ENCODE measurements at regions not wholly inside any gene's neighbourhood (a gene's known extent, or its start where the extent isn't known, plus 50 kb on each side); places are given as distances from the start of the nearest gene placed in this dataset.

GRCh38 chr14:65190312-65190711 is 88.0 kb upstream of the MAX start:
- TF ChIP-seq TAF1 (IDR thresholded peaks at IDR 0.05; ENCODE audit: borderline replicate concordance, insufficient read depth, low read length) (no peak), SIN3A (IDR thresholded peaks at IDR 0.05; ENCODE audit: borderline replicate concordance, insufficient read depth, low read length) (no peak), POLR2AphosphoS5 (IDR thresholded peaks at IDR 0.05; ENCODE audit: low read depth, low read length) (no peak), FOXP2 (optimal IDR thresholded peaks at IDR 0.05; ENCODE audit: borderline replicate concordance, extremely low read depth, extremely low read length, insufficient read depth) (no peak)
- TF ChIP-seq, protein P1, sequence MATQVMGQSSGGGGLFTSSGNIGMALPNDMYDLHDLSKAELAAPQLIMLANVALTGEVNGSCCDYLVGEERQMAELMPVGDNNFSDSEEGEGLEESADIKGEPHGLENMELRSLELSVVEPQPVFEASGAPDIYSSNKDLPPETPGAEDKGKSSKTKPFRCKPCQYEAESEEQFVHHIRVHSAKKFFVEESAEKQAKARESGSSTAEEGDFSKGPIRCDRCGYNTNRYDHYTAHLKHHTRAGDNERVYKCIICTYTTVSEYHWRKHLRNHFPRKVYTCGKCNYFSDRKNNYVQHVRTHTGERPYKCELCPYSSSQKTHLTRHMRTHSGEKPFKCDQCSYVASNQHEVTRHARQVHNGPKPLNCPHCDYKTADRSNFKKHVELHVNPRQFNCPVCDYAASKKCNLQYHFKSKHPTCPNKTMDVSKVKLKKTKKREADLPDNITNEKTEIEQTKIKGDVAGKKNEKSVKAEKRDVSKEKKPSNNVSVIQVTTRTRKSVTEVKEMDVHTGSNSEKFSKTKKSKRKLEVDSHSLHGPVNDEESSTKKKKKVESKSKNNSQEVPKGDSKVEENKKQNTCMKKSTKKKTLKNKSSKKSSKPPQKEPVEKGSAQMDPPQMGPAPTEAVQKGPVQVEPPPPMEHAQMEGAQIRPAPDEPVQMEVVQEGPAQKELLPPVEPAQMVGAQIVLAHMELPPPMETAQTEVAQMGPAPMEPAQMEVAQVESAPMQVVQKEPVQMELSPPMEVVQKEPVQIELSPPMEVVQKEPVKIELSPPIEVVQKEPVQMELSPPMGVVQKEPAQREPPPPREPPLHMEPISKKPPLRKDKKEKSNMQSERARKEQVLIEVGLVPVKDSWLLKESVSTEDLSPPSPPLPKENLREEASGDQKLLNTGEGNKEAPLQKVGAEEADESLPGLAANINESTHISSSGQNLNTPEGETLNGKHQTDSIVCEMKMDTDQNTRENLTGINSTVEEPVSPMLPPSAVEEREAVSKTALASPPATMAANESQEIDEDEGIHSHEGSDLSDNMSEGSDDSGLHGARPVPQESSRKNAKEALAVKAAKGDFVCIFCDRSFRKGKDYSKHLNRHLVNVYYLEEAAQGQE (IDR thresholded peaks at IDR 0.05; ENCODE audit: insufficient read depth in 1 of 2, low read depth in 2 of 2, low read length in 2 of 2) = no peak

DNA sequence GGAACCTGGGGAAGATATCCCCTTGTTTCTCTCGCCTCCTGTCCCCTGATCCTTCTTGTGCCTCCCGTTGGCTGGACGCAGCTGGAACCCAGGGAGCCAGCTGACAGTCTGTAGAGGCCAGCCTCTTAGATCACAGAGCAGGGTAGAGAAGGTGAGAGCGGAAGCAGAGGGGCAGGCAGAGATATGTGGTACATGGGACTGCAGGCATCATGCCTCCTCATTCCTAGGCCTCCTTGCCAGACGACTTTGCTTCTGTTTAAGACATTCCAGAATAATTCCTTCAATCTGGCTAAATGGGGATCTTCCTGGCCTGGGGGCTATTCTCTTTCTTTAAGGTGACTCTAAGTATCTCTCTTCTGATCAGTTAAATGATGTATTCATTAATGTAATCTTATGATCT is 89.4 kb upstream of the MAX start:
- TF ChIP-seq TAF1 (IDR thresholded peaks at IDR 0.05; ENCODE audit: borderline replicate concordance, insufficient read depth, low read length) = no peak
- TF ChIP-seq POLR2AphosphoS5 (IDR thresholded peaks at IDR 0.05; ENCODE audit: low read depth, low read length) = no peak
- no peak for TF ChIP-seq FOXP2 (optimal IDR thresholded peaks at IDR 0.05; ENCODE audit: borderline replicate concordance, extremely low read depth, extremely low read length, insufficient read depth)
- TF ChIP-seq SIN3A (IDR thresholded peaks at IDR 0.05; ENCODE audit: borderline replicate concordance, insufficient read depth, low read length) = no peak
- TF ChIP-seq, protein P1 (IDR thresholded peaks at IDR 0.05; ENCODE audit: insufficient read depth in 1 of 2, low read depth in 2 of 2, low read length in 2 of 2) = no peak

DNA sequence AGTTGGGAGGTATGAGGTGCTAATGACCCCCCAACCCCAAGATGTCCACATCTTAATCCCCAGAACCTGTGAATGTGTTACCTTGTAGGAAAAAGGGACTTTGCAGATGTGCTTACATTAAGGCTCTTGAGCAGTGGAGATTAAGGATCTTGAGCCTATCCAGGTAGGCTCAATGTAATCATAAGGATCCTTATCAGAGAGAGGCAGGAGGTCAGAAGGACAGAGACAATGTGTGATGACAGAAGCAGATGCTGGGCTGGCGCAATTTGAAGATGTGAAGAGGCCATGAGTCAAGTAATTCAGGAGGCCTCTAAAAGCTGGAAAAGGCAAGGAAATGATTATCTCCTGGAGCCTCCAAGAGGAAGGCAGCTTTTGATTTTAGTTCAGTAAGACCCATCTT is 90.4 kb upstream of the MAX start:
- TF ChIP-seq FOXP2 (optimal IDR thresholded peaks at IDR 0.05; ENCODE audit: borderline replicate concordance, extremely low read depth, extremely low read length, insufficient read depth) (no peak), TAF1 (IDR thresholded peaks at IDR 0.05; ENCODE audit: borderline replicate concordance, insufficient read depth, low read length) (no peak), POLR2AphosphoS5 (IDR thresholded peaks at IDR 0.05; ENCODE audit: low read depth, low read length) (no peak), SIN3A (IDR thresholded peaks at IDR 0.05; ENCODE audit: borderline replicate concordance, insufficient read depth, low read length) (no peak)
- TF ChIP-seq, protein P1 (IDR thresholded peaks at IDR 0.05; ENCODE audit: insufficient read depth in 1 of 2, low read depth in 2 of 2, low read length in 2 of 2) = no peak

- TF ChIP-seq SIN3A (IDR thresholded peaks at IDR 0.05; ENCODE audit: borderline replicate concordance, insufficient read depth, low read length) (no peak), POLR2AphosphoS5 (IDR thresholded peaks at IDR 0.05; ENCODE audit: low read depth, low read length) (no peak), FOXP2 (optimal IDR thresholded peaks at IDR 0.05; ENCODE audit: borderline replicate concordance, extremely low read depth, extremely low read length, insufficient read depth) (no peak), TAF1 (IDR thresholded peaks at IDR 0.05; ENCODE audit: borderline replicate concordance, insufficient read depth, low read length) (no peak)
- TF ChIP-seq, protein P1 (IDR thresholded peaks at IDR 0.05; ENCODE audit: insufficient read depth in 1 of 2, low read depth in 2 of 2, low read length in 2 of 2) = no peak
Measured at GRCh38 chr14:65193916-65194590, 91.7 kb upstream of the MAX start.
